Neuronal stem cell (in vitro differentiated cells): ENCODE measurements at regions not wholly inside any gene's neighbourhood (a gene's known extent, or its start where the extent isn't known, plus 50 kb on each side); places are given as distances from the start of the nearest gene placed in this dataset.

ENCODE experiments used
- DNase-seq: peaks from one replicate; pipeline ENCODE4 v3.0.0-alpha.2; 2013; ENCODE audit warnings: low spot score
- H2AFZ ChIP-seq: one replicate; pipeline ENCODE4 v1.6.1; 2013; ENCODE audit warnings: mild to moderate bottlenecking, low read length, inconsistent platforms
- H2AK5ac ChIP-seq: 2 replicates; pipeline ENCODE4 v1.6.1; 2013; ENCODE audit warnings: low read depth, mild to moderate bottlenecking, inconsistent platforms, low read length, moderate library complexity, mixed read lengths
- H2BK120ac ChIP-seq: 2 replicates; pipeline ENCODE4 v1.6.1; 2013; ENCODE audit warnings: low read depth, mild to moderate bottlenecking, inconsistent platforms, low read length, moderate library complexity, mixed read lengths
- H2BK12ac ChIP-seq: one replicate; pipeline ENCODE4 v1.6.1; 2013; ENCODE audit warnings: low read length, inconsistent platforms
- H2BK15ac ChIP-seq: 2 replicates; pipeline ENCODE4 v1.6.1; 2013; ENCODE audit warnings: mild to moderate bottlenecking, low read length, inconsistent platforms, mixed read lengths
- H2BK5ac ChIP-seq: one replicate; pipeline ENCODE4 v1.6.1; 2013; ENCODE audit warnings: inconsistent platforms, mild to moderate bottlenecking, low read length, moderate library complexity
- H3K14ac ChIP-seq: one replicate; pipeline ENCODE4 v1.6.1; 2013; ENCODE audit warnings: low read length, inconsistent platforms
- H3K18ac ChIP-seq: 2 replicates; pipeline ENCODE4 v1.6.1; 2013; ENCODE audit warnings: low read length, inconsistent platforms
- H3K23ac ChIP-seq: 2 replicates; pipeline ENCODE4 v1.6.1; 2013; ENCODE audit warnings: low read depth, mild to moderate bottlenecking, mixed read lengths, low read length, inconsistent platforms; ENCODE audit not compliant: poor library complexity
- H3K27ac ChIP-seq: replicated peaks from 3 replicates; pipeline ENCODE4 v1.5.1; 2013; ENCODE audit warnings: low read length, inconsistent platforms
- H3K27me3 ChIP-seq, 3 experiments: 2 replicates each; pipeline ENCODE4 v1.6.1; 2013; ENCODE audit warnings: low read length in 3 of 3, mild to moderate bottlenecking in 2 of 3, inconsistent platforms in 1 of 3, low read depth in 1 of 3, mixed read lengths in 1 of 3, moderate library complexity in 1 of 3; ENCODE audit not compliant: control insufficient read depth in 3 of 3, insufficient read depth in 3 of 3
- H3K36me3 ChIP-seq, 2 donors: replicated peaks in 1 of 2; 2 replicates each; pipeline ENCODE4 v1.6.1; 2013; ENCODE audit warnings: low read length in 2 of 2; ENCODE audit not compliant: control insufficient read depth in 2 of 2, insufficient read depth in 2 of 2
- H3K4ac ChIP-seq: 2 replicates; pipeline ENCODE4 v1.6.1; 2013; ENCODE audit warnings: inconsistent platforms, mild to moderate bottlenecking, low read length, moderate library complexity
- H3K4me1 ChIP-seq, 2 donors: 1 replicate in 1 of 2; 2 replicates in 1 of 2; pipeline ENCODE4 v1.6.1; 2013; ENCODE audit warnings: low read length in 2 of 2, low read depth in 1 of 2; ENCODE audit not compliant: control insufficient read depth in 2 of 2, insufficient read depth in 1 of 2
- H3K4me2 ChIP-seq: one replicate; pipeline ENCODE4 v1.6.1; 2013; ENCODE audit warnings: mild to moderate bottlenecking, low read length, inconsistent platforms; ENCODE audit not compliant: insufficient read depth, poor library complexity, severe bottlenecking
- H3K4me3 ChIP-seq, 2 donors: 2 replicates each; pipeline ENCODE4 v1.5.1; 2013; ENCODE audit warnings: low read length in 2 of 2, mild to moderate bottlenecking in 2 of 2, inconsistent platforms in 1 of 2, moderate library complexity in 1 of 2
- H3K79me1 ChIP-seq: one replicate; pipeline ENCODE4 v1.6.1; 2013; ENCODE audit warnings: low read depth, mild to moderate bottlenecking, inconsistent platforms, low read length, moderate library complexity
- H3K9ac ChIP-seq: one replicate; pipeline ENCODE4 v1.6.1; 2013; ENCODE audit warnings: mild to moderate bottlenecking, low read depth, low read length, inconsistent platforms; ENCODE audit not compliant: poor library complexity
- H3K9me3 ChIP-seq, 2 donors: replicated peaks in 1 of 2; 2 replicates each; pipeline versions ENCODE3 to v1.6.1; 2013; ENCODE audit warnings: low read length in 2 of 2, mild to moderate bottlenecking in 2 of 2, inconsistent platforms in 1 of 2, low read depth in 1 of 2, mixed read lengths in 1 of 2, moderate library complexity in 1 of 2; ENCODE audit not compliant: control insufficient read depth in 2 of 2, insufficient read depth in 1 of 2
- H4K8ac ChIP-seq: one replicate; pipeline ENCODE4 v1.6.1; 2013; ENCODE audit warnings: low read depth, mild to moderate bottlenecking, inconsistent platforms, low read length, moderate library complexity
- H4K91ac ChIP-seq: one replicate; pipeline ENCODE4 v1.6.1; 2013; ENCODE audit warnings: low read length, low read depth, mild to moderate bottlenecking, inconsistent platforms; ENCODE audit not compliant: poor library complexity
- WGBS, 2 donors: extraction: QIAGEN DNeasy Blood & Tissue Kit; methylation state at CpG; one replicate each; pipeline ENCODE4 v1.1.7; 2013; ENCODE audit warnings: missing lambda C conversion rate in 2 of 2, mixed read lengths in 1 of 2; ENCODE audit not compliant: insufficient read length in 2 of 2, insufficient replicate concordance in 1 of 2; ENCODE audit errors: extremely low coverage in 2 of 2; 5-methylcytosine and 5-hydroxymethylcytosine counted together

DNA sequence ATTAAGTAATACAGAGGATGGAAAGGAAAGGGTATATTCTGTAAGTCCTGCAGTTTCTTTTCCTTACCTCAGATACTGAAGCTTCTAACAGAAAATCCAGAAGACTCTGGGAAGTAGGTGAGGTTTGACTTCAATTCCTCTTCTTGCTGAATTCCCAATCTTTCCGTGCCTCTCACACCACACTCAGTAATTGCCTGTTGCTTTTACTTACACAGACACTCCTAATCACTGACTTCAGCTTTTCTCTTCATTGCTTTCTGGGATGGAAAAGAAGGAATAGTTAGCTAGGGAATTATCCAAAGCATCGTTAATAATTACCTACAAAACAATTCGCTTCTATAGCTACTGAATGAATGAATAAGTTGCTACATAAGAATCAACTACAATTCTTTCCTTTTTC lies 163.6 kb downstream of the FBXO8 start:
- H3K4ac ChIP-seq, result no peak overlapping the region
- H3K36me3 ChIP-seq, result no peaks in the 10 kb centered on the region
- no peak overlapping the region for H4K8ac ChIP-seq
- H2BK15ac ChIP-seq, result no peak overlapping the region
- no peak for DNase-seq
- no peak overlapping the region for H3K9ac ChIP-seq
- no peak overlapping the region for H3K23ac ChIP-seq
- H3K27ac ChIP-seq, result no peak overlapping the region
- H2BK5ac ChIP-seq, result no peak overlapping the region
- no peak overlapping the region for H3K4me2 ChIP-seq
- H3K18ac ChIP-seq, result no peak overlapping the region
- H4K91ac ChIP-seq, result no peak overlapping the region
- H3K79me1 ChIP-seq, result no peaks in the 10 kb centered on the region
- no peaks in the 10 kb centered on the region for H3K4me1 ChIP-seq
- H2AK5ac ChIP-seq, result no peak overlapping the region
- WGBS, 2 donors, result no CpG with 5 or more reads among the region's 3 CpGs
- H2BK120ac ChIP-seq, result no peak overlapping the region
- H3K14ac ChIP-seq, result no peak overlapping the region
- peak overlapping the region; percentile 65 for H2AFZ ChIP-seq
- peak overlapping the region in 1 of 2 donors; percentile 39 for H3K4me3 ChIP-seq
- no peaks in the 10 kb centered on the region for H3K9me3 ChIP-seq
- peaks cover 0 to 16% (median 0%) of the 10 kb centered on the region in 3 experiments for H3K27me3 ChIP-seq
- H2BK12ac ChIP-seq, result no peak overlapping the region

DNA sequence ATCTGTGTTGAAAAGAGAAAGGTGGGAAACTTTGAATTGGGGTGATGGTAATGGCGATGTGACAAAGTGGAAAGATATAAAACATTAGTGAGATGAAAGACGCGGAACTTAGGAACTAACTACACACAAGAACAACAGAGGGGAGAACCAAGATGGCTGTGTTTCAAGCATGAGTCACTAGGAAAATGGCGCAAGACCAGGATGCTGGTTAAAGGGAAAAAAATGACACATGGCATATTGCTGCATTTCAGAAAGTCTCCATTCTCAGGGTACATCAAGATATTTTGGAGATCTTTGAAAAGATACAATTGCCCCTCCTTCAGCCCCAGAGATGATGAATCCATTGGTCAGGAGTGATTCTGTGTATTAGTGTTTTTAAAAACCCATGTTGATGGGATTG lies 164.4 kb downstream of the FBXO8 start:
- no peak overlapping the region for H3K4me2 ChIP-seq
- H2AK5ac ChIP-seq, result no peak overlapping the region
- no peak overlapping the region for H3K27ac ChIP-seq
- H3K79me1 ChIP-seq, result no peaks in the 10 kb centered on the region
- H3K23ac ChIP-seq, result no peak overlapping the region
- no peaks in the 10 kb centered on the region for H3K4me1 ChIP-seq
- no peak overlapping the region for H3K18ac ChIP-seq
- no peak overlapping the region for H2AFZ ChIP-seq
- H3K27me3 ChIP-seq, result peaks cover 0 to 9% (median 0%) of the 10 kb centered on the region in 3 experiments
- WGBS, 2 donors, result no CpG with 5 or more reads among the region's 4 CpGs
- no peak overlapping the region for H4K91ac ChIP-seq
- no peaks in the 10 kb centered on the region for H3K36me3 ChIP-seq
- H3K9ac ChIP-seq, result no peak overlapping the region
- no peak for DNase-seq
- no peak overlapping the region for H2BK120ac ChIP-seq
- no peak overlapping the region for H3K4me3 ChIP-seq
- H2BK5ac ChIP-seq, result no peak overlapping the region
- H2BK12ac ChIP-seq, result no peak overlapping the region
- H4K8ac ChIP-seq, result no peak overlapping the region
- no peaks in the 10 kb centered on the region for H3K9me3 ChIP-seq
- H2BK15ac ChIP-seq, result no peak overlapping the region
- H3K14ac ChIP-seq, result no peak overlapping the region
- no peak overlapping the region for H3K4ac ChIP-seq

DNA sequence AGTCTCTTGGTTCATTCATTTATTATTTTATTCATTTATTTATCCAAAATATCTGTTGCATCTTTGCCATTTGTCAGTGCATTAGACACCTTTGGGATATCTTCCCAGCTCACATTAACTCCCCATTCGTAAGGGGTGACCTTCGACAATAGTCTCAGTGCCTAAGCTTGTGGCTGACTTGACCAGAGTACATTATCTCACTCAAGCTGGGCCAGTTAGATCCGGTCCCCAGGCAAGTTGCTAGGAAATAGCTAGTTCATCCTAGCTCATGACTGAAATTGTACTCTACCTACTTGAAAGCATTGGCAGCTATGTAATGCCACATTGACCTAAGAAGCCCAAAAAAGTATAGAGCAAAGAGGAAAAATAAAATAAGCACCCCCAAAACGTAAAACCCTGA lies 165.3 kb downstream of the FBXO8 start:
- Histone ChIP-seq H2BK12ac (no peak overlapping the region), H3K27ac (no peak overlapping the region), H3K4me2 (no peak overlapping the region), H2BK120ac (no peak overlapping the region), H3K14ac (no peak overlapping the region), H3K27me3 (peaks cover 0 to 3% (median 0%) of the 10 kb centered on the region in 3 experiments), H2BK5ac (no peak overlapping the region), H2BK15ac (no peak overlapping the region), H4K91ac (no peak overlapping the region), H3K9ac (no peak overlapping the region), H3K23ac (no peak overlapping the region), H2AFZ (no peak overlapping the region), H3K4me1 (no peaks in the 10 kb centered on the region), H3K4ac (no peak overlapping the region), H2AK5ac (no peak overlapping the region), H3K18ac (no peak overlapping the region), H4K8ac (no peak overlapping the region), H3K79me1 (no peaks in the 10 kb centered on the region), H3K36me3 (no peaks in the 10 kb centered on the region), H3K9me3 (no peaks in the 10 kb centered on the region), H3K4me3 (no peak overlapping the region)
- DNase-seq, result no peak
- no CpG with 5 or more reads among the region's 4 CpGs for WGBS, 2 donors

DNA sequence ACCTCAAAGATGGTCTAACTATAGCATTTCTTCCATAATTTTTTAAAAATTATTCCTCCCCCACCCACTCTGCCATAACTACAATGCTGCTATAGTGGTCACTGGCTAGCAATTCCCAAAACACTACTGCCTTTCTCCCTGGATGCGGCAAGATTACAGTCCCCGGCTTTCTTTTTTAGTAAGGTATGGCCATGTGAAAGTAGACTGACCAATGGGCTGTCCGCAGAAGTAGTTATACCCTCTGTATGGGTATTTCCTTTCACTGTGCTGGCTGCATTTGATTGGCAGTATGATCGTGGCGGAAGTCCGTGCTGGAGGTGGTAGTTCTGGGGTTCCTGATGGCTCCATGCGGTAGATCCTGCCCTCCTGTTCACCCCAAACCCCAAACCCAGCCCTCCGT lies 166.0 kb downstream of the FBXO8 start:
- H3K4me2 ChIP-seq, result no peak overlapping the region
- H3K36me3 ChIP-seq, result no peaks in the 10 kb centered on the region
- H3K9me3 ChIP-seq, result no peaks in the 10 kb centered on the region
- H2BK12ac ChIP-seq, result no peak overlapping the region
- no peak overlapping the region for H3K4me3 ChIP-seq
- H2AK5ac ChIP-seq, result no peak overlapping the region
- H2AFZ ChIP-seq, result no peak overlapping the region
- H2BK5ac ChIP-seq, result no peak overlapping the region
- H4K8ac ChIP-seq, result no peak overlapping the region
- no peak overlapping the region for H3K18ac ChIP-seq
- no peak overlapping the region for H3K27ac ChIP-seq
- no peak overlapping the region for H4K91ac ChIP-seq
- WGBS, 2 donors, result no CpG with 5 or more reads among the region's 8 CpGs
- no peak overlapping the region for H3K14ac ChIP-seq
- H3K79me1 ChIP-seq, result no peaks in the 10 kb centered on the region
- H3K23ac ChIP-seq, result no peak overlapping the region
- no peak overlapping the region for H3K4ac ChIP-seq
- H2BK15ac ChIP-seq, result no peak overlapping the region
- no peak overlapping the region for H3K9ac ChIP-seq
- DNase-seq, result no peak
- no peaks in the 10 kb centered on the region for H3K4me1 ChIP-seq
- no peak overlapping the region for H2BK120ac ChIP-seq
- peaks cover 0 to under 1% (median 0%) of the 10 kb centered on the region in 3 experiments for H3K27me3 ChIP-seq
